ENCODE measurements at regions not wholly inside any gene's neighbourhood (a gene's known extent, or its start where the extent isn't known, plus 50 kb on each side); places are given as distances from the start of the nearest gene placed in this dataset.

GRCh38 chr10:59037018-59037389 is 139.4 kb upstream of the PHYHIPL start:
- TF ChIP-seq, protein P1, sequence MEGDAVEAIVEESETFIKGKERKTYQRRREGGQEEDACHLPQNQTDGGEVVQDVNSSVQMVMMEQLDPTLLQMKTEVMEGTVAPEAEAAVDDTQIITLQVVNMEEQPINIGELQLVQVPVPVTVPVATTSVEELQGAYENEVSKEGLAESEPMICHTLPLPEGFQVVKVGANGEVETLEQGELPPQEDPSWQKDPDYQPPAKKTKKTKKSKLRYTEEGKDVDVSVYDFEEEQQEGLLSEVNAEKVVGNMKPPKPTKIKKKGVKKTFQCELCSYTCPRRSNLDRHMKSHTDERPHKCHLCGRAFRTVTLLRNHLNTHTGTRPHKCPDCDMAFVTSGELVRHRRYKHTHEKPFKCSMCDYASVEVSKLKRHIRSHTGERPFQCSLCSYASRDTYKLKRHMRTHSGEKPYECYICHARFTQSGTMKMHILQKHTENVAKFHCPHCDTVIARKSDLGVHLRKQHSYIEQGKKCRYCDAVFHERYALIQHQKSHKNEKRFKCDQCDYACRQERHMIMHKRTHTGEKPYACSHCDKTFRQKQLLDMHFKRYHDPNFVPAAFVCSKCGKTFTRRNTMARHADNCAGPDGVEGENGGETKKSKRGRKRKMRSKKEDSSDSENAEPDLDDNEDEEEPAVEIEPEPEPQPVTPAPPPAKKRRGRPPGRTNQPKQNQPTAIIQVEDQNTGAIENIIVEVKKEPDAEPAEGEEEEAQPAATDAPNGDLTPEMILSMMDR (IDR thresholded peaks at IDR 0.05): no peak
- TF ChIP-seq POLR2A (IDR thresholded peaks at IDR 0.05): no peak
- TF ChIP-seq EP300 (IDR thresholded peaks at IDR 0.05): no peak
- no peak for TF ChIP-seq POLR2AphosphoS5 (IDR thresholded peaks at IDR 0.05)

Data from suprapubic skin (tissue), 4 donors.